ENCODE measurements at regions not wholly inside any gene's neighbourhood (a gene's known extent, or its start where the extent isn't known, plus 50 kb on each side); places are given as distances from the start of the nearest gene placed in this dataset.

DNA sequence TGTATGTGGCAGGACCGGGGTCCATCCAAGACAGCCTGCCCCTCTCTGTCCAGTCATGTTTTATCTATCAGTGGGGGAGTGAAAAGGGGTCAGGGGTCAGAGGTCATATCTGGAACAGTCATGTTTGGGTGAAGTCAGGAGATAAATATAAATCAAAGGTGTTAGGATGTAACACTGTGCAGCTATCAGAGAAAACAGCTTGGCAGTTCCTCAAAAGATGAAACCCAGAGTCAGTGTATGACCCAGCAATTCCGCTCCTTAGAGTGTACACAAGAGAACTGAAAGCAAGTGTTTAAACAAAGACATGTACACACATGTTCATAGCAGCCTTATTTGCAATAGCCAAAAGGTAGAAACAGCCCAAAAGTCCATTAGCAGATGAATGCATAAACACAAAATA, 361.3 kb downstream of the FOXL1 start:
- TF ChIP-seq, protein P1, sequence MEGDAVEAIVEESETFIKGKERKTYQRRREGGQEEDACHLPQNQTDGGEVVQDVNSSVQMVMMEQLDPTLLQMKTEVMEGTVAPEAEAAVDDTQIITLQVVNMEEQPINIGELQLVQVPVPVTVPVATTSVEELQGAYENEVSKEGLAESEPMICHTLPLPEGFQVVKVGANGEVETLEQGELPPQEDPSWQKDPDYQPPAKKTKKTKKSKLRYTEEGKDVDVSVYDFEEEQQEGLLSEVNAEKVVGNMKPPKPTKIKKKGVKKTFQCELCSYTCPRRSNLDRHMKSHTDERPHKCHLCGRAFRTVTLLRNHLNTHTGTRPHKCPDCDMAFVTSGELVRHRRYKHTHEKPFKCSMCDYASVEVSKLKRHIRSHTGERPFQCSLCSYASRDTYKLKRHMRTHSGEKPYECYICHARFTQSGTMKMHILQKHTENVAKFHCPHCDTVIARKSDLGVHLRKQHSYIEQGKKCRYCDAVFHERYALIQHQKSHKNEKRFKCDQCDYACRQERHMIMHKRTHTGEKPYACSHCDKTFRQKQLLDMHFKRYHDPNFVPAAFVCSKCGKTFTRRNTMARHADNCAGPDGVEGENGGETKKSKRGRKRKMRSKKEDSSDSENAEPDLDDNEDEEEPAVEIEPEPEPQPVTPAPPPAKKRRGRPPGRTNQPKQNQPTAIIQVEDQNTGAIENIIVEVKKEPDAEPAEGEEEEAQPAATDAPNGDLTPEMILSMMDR (IDR thresholded peaks at IDR 0.05; ENCODE audit: poor library complexity) = no peak
- TF ChIP-seq EZH2 (IDR thresholded peaks at IDR 0.05; ENCODE audit: borderline replicate concordance) (no peak), EZH2phosphoT487 (IDR thresholded peaks at IDR 0.05; ENCODE audit: low read depth, severe bottlenecking, unreplicated experiment) (no peak)

Measured in hepatocyte (in vitro differentiated cells).